Common myeloid progenitor, CD34-positive (primary cell): ENCODE measurements at regions not wholly inside any gene's neighbourhood (a gene's known extent, or its start where the extent isn't known, plus 50 kb on each side); places are given as distances from the start of the nearest gene placed in this dataset.

Experiments used
- CTCF ChIA-PET: fragments of 350-600 bp; sonication (Branson Sonifier 250); formaldehyde crosslinking; loops from one replicate; lab custom pipeline; 2021; ENCODE audit warnings: antibody characterized with exemption; lab: Charles Lee
- POLR2A ChIA-PET: fragments of 350-600 bp; sonication (Branson Sonifier 250); formaldehyde crosslinking; loops from one replicate; lab custom pipeline; 2021; ENCODE audit warnings: antibody characterized with exemption; lab: Charles Lee
- DNase-seq, 3 donors: peaks; one replicate each; pipeline versions ENCODE4 v3.0.0 to v3.0.0-alpha.2; 2013
- H3K27ac ChIP-seq, 2 experiments: 1 replicate in 1 of 2; 2 replicates in 1 of 2; pipeline ENCODE4 v1.7.0; 2013; ENCODE audit warnings: inconsistent platforms in 2 of 2, low read length in 2 of 2, mild to moderate bottlenecking in 2 of 2, low read depth in 1 of 2, moderate library complexity in 1 of 2; ENCODE audit not compliant: severe bottlenecking in 2 of 2, insufficient read depth in 1 of 2, poor library complexity in 1 of 2
- H3K27me3 ChIP-seq, 5 experiments: replicated peaks in 2 of 5; 1 replicate in 3 of 5; 2 replicates in 2 of 5; pipeline versions ENCODE4 v1.6.1 to v1.7.0; 2013; ENCODE audit warnings: low read length in 4 of 5, mild to moderate bottlenecking in 2 of 5, moderate library complexity in 2 of 5, inconsistent platforms in 1 of 5; ENCODE audit not compliant: insufficient read depth in 5 of 5, control insufficient read depth in 4 of 5
- H3K36me3 ChIP-seq, 4 experiments: 1 replicate in 2 of 4; 2 replicates in 2 of 4; pipeline versions ENCODE4 v1.6.1 to v1.7.0; 2013; ENCODE audit warnings: low read length in 3 of 4, control low read depth in 1 of 4, mild to moderate bottlenecking in 1 of 4; ENCODE audit not compliant: control insufficient read depth in 4 of 4, insufficient read depth in 4 of 4
- H3K4me1 ChIP-seq, 4 experiments: 1 replicate in 3 of 4; 2 replicates in 1 of 4; pipeline versions ENCODE4 v1.6.1 to v1.7.1; 2013; ENCODE audit warnings: low read length in 3 of 4, mild to moderate bottlenecking in 3 of 4, control low read depth in 1 of 4, inconsistent platforms in 1 of 4, moderate library complexity in 1 of 4; ENCODE audit not compliant: control insufficient read depth in 4 of 4, insufficient read depth in 4 of 4; ENCODE audit errors: control extremely low read depth in 1 of 4
- H3K4me3 ChIP-seq, 7 experiments: 1 replicate in 4 of 7; 2 replicates in 3 of 7; pipeline versions ENCODE4 v1.5.1 to v1.7.0; 2013; ENCODE audit warnings: mild to moderate bottlenecking in 7 of 7, low read length in 6 of 7, moderate library complexity in 6 of 7, inconsistent platforms in 2 of 7, low read depth in 2 of 7, control low read depth in 1 of 7; ENCODE audit not compliant: insufficient read depth in 4 of 7, control insufficient read depth in 1 of 7; ENCODE audit errors: extremely low read depth in 1 of 7
- H3K9me3 ChIP-seq, 5 experiments: 1 replicate in 4 of 5; 2 replicates in 1 of 5; pipeline versions ENCODE4 v1.6.1 to v1.7.1; 2013; ENCODE audit warnings: low read length in 4 of 5, mild to moderate bottlenecking in 2 of 5, inconsistent platforms in 1 of 5, low read depth in 1 of 5, moderate library complexity in 1 of 5; ENCODE audit not compliant: control insufficient read depth in 4 of 5, insufficient read depth in 2 of 5; ENCODE audit errors: control extremely low read depth in 1 of 5
- WGBS: methylation state at CpG from one replicate; pipeline ENCODE4 v1.1.5; 2013; ENCODE audit not compliant: insufficient coverage; 5-methylcytosine and 5-hydroxymethylcytosine counted together

- H3K4me3 ChIP-seq, result no peak overlapping the region
- no peaks in the 10 kb centered on the region for H3K4me1 ChIP-seq
- no peak overlapping the region for H3K27ac ChIP-seq
- peaks cover 0 to 3% (median 0%) of the 10 kb centered on the region in 5 experiments for H3K9me3 ChIP-seq
- no peaks in the 10 kb centered on the region for H3K36me3 ChIP-seq
- DNase-seq, result no peak
- WGBS, result no CpG with 5 or more reads among the region's 1 CpG
- no peaks in the 10 kb centered on the region for H3K27me3 ChIP-seq
- POLR2A ChIA-PET, result no interaction called here
- CTCF ChIA-PET, result no interaction called here
Measured at GRCh38 chr4:100289946-100290345, 99.7 kb upstream of the DDIT4L start.

- Histone ChIP-seq H3K27me3 (no peaks in the 10 kb centered on the region), H3K9me3 (peaks cover 0 to 3% (median 0%) of the 10 kb centered on the region in 5 experiments), H3K4me3 (no peak overlapping the region), H3K36me3 (no peaks in the 10 kb centered on the region), H3K4me1 (no peaks in the 10 kb centered on the region), H3K27ac (no peak overlapping the region)
- 100% methylated on average over 1 of the region's 1 CpG for WGBS
- no peak for DNase-seq
- ChIA-PET POLR2A (no interaction called here), CTCF (no interaction called here)
Measured at GRCh38 chr4:100289530-100289888, 99.2 kb upstream of the DDIT4L start.

GRCh38 chr4:100288811-100289529 is 98.7 kb upstream of the DDIT4L start:
- no peak for DNase-seq
- no peaks in the 10 kb centered on the region for H3K4me1 ChIP-seq
- H3K36me3 ChIP-seq, result no peaks in the 10 kb centered on the region
- 94% methylated on average over 4 of the region's 5 CpGs for WGBS
- H3K9me3 ChIP-seq, result peaks cover 0 to 3% (median 0%) of the 10 kb centered on the region in 5 experiments
- H3K4me3 ChIP-seq, result no peak overlapping the region
- H3K27ac ChIP-seq, result no peak overlapping the region
- POLR2A ChIA-PET, result no interaction called here
- CTCF ChIA-PET, result no interaction called here
- no peaks in the 10 kb centered on the region for H3K27me3 ChIP-seq

GRCh38 chr4:100288161-100288560 is 97.9 kb upstream of the DDIT4L start:
- no peak for DNase-seq
- Histone ChIP-seq H3K4me3 (no peak overlapping the region), H3K27ac (no peak overlapping the region), H3K27me3 (no peaks in the 10 kb centered on the region), H3K36me3 (no peaks in the 10 kb centered on the region), H3K4me1 (no peaks in the 10 kb centered on the region), H3K9me3 (peaks cover 0 to 3% (median 0%) of the 10 kb centered on the region in 5 experiments)
- POLR2A ChIA-PET, result no interaction called here
- CTCF ChIA-PET, result no interaction called here
- no CpG with 5 or more reads among the region's 1 CpG for whole genome bisulfite sequencing

GRCh38 chr4:100287534-100287933 is 97.3 kb upstream of the DDIT4L start:
- WGBS, result 73% methylated on average over 5 of the region's 6 CpGs
- Histone ChIP-seq H3K4me3 (no peak overlapping the region), H3K27ac (no peak overlapping the region), H3K36me3 (no peaks in the 10 kb centered on the region), H3K9me3 (peaks cover 0 to 3% (median 0%) of the 10 kb centered on the region in 5 experiments), H3K27me3 (no peaks in the 10 kb centered on the region), H3K4me1 (no peaks in the 10 kb centered on the region)
- no peak for DNase-seq
- ChIA-PET CTCF (no interaction called here), POLR2A (no interaction called here)

- no peaks in the 10 kb centered on the region for H3K4me1 ChIP-seq
- H3K4me3 ChIP-seq, result no peak overlapping the region
- no peaks in the 10 kb centered on the region for H3K36me3 ChIP-seq
- H3K27ac ChIP-seq, result no peak overlapping the region
- no peak for DNase-seq
- H3K9me3 ChIP-seq, result no peaks in the 10 kb centered on the region
- ChIA-PET POLR2A (no interaction called here), CTCF (interaction anchor here (1.0 kb wide), 1 partner anchor 9 kb away, joined by 3 read pairs; no protein-coding TSS in a partner anchor)
- no peaks in the 10 kb centered on the region for H3K27me3 ChIP-seq
- 95% methylated on average over 2 of the region's 3 CpGs for WGBS
Measured at GRCh38 chr4:100286636-100287035, 96.4 kb upstream of the DDIT4L start.

- Histone ChIP-seq H3K9me3 (no peaks in the 10 kb centered on the region), H3K27me3 (no peaks in the 10 kb centered on the region), H3K4me3 (no peak overlapping the region), H3K36me3 (no peaks in the 10 kb centered on the region), H3K27ac (no peak overlapping the region), H3K4me1 (no peaks in the 10 kb centered on the region)
- DNase-seq, result no peak
- WGBS, result no CpG with 5 or more reads among the region's 2 CpGs
- POLR2A ChIA-PET, result no interaction called here
- CTCF ChIA-PET, result no interaction called here
Measured at GRCh38 chr4:100285121-100285520, 94.9 kb upstream of the DDIT4L start.
